Endothelial cell of umbilical vein (primary cell): ENCODE measurements at regions not wholly inside any gene's neighbourhood (a gene's known extent, or its start where the extent isn't known, plus 50 kb on each side); places are given as distances from the start of the nearest gene placed in this dataset.

Experiments used
- CTCF ChIP-seq, 2 donors: IDR thresholded peaks; 1 replicate in 1 of 2; 2 replicates in 1 of 2; pipeline ENCODE4 v1.5.1; 2011; ENCODE audit warnings: low read length in 2 of 2, mild to moderate bottlenecking in 2 of 2, moderate library complexity in 2 of 2, control low read depth in 1 of 2, inconsistent platforms in 1 of 2, low read depth in 1 of 2; ENCODE audit not compliant: insufficient read depth in 1 of 2; ENCODE audit errors: extremely low read depth in 1 of 2
- EZH2 ChIP-seq: IDR thresholded peaks from 2 replicates; pipeline ENCODE4 v1.6.1; 2012; ENCODE audit warnings: borderline replicate concordance, low read depth, mild to moderate bottlenecking, moderate library complexity, low read length, inconsistent platforms; ENCODE audit not compliant: severe bottlenecking
- POLR2A ChIP-seq: IDR thresholded peaks from 2 replicates; pipeline ENCODE4 v1.6.1; 2012; ENCODE audit warnings: low read depth, mild to moderate bottlenecking, control low read depth, low read length

GRCh38 chr4:159725571-159725970 is 622.7 kb downstream of the RAPGEF2 start:
- no peak for TF ChIP-seq CTCF (IDR thresholded peaks at IDR 0.05; ENCODE audit: extremely low read depth in 1 of 2, insufficient read depth in 1 of 2, low read depth in 1 of 2, low read length in 2 of 2)
- no peak for TF ChIP-seq EZH2
- TF ChIP-seq POLR2A: no peak
